Mucosa of stomach (tissue), 1 donor: ENCODE measurements at regions not wholly inside any gene's neighbourhood (a gene's known extent, or its start where the extent isn't known, plus 50 kb on each side); places are given as distances from the start of the nearest gene placed in this dataset.

ENCODE experiments used
- H3K27me3 ChIP-seq: one replicate; pipeline ENCODE4 v1.7.0; 2013; ENCODE audit warnings: mild to moderate bottlenecking, low read length; ENCODE audit not compliant: control insufficient read depth, insufficient read depth
- H3K36me3 ChIP-seq: one replicate; pipeline ENCODE4 v1.7.0; 2013; ENCODE audit warnings: low read length; ENCODE audit not compliant: control insufficient read depth, insufficient read depth
- H3K4me1 ChIP-seq: one replicate; pipeline ENCODE4 v1.7.0; 2013; ENCODE audit warnings: mild to moderate bottlenecking, low read length; ENCODE audit not compliant: control insufficient read depth, insufficient read depth
- H3K4me3 ChIP-seq: one replicate; pipeline ENCODE4 v1.7.0; 2013; ENCODE audit warnings: low read length
- H3K9ac ChIP-seq: one replicate; pipeline ENCODE4 v1.7.0; 2013; ENCODE audit warnings: mild to moderate bottlenecking, low read length, moderate library complexity
- H3K9me3 ChIP-seq: one replicate; pipeline ENCODE4 v1.7.0; 2013; ENCODE audit warnings: mild to moderate bottlenecking, low read length, moderate library complexity; ENCODE audit not compliant: control insufficient read depth
- donor health status: Pancreatic carcinoma.

DNA sequence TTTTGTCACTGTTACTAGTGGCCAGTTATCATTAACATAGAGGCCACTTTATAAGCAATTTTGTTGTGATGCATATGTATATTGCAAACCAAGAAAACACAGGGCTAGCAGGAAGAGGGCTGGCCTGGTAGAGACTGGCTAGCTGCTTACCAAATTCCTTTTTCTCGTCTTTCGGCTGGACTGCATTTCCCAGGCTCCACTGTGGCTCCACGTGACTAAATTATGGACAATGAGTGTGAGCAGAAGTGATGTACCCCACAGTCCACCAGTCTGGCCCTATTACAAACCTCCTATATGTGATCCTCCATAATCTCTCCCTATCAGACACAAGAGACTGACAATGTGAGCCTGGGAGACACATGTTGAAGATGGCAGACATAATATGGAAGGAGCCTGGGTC is 257.0 kb downstream of the MFSD1 start:
- H3K9me3 ChIP-seq = no peaks in the 10 kb centered on the region
- H3K36me3 ChIP-seq = no peaks in the 10 kb centered on the region
- no peaks in the 10 kb centered on the region for H3K4me1 ChIP-seq
- no peak overlapping the region for H3K4me3 ChIP-seq
- no peaks in the 10 kb centered on the region for H3K27me3 ChIP-seq
- no peak overlapping the region for H3K9ac ChIP-seq

DNA sequence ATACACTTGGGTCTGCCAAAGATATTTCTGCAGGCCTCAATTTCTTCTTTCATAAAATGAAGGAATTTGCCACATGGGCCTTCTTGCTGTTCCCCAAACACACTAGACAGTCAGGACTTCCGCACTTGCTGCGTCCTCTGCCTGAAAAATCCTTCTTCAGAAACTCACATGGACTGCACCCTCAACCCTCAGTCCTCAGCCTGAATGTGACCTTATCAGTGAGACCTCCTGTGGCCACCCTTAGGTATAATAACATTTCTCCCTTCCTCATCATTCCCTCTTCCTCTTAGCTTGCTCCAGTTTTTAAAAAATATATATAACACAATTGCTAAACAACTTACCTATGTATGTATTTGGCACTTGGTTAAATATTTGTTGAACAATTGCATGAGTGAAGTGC is 257.5 kb downstream of the MFSD1 start:
- H3K36me3 ChIP-seq = no peaks in the 10 kb centered on the region

GRCh38 chr3:159062734-159063410 is 261.0 kb downstream of the MFSD1 start:
- no peaks in the 10 kb centered on the region for H3K9me3 ChIP-seq
- no peaks in the 10 kb centered on the region for H3K36me3 ChIP-seq
- no peak overlapping the region for H3K4me3 ChIP-seq
- no peaks in the 10 kb centered on the region for H3K27me3 ChIP-seq
- no peak overlapping the region for H3K9ac ChIP-seq
- no peaks in the 10 kb centered on the region for H3K4me1 ChIP-seq

More for the DNA sequence above, 257.5 kb downstream of the MFSD1 start:
- Histone ChIP-seq H3K9me3 (no peaks in the 10 kb centered on the region), H3K4me1 (no peaks in the 10 kb centered on the region), H3K9ac (no peak overlapping the region), H3K4me3 (no peak overlapping the region), H3K27me3 (no peaks in the 10 kb centered on the region)

GRCh38 chr3:159069091-159069490 is 267.2 kb downstream of the MFSD1 start, which contains the start of gene IQCJ:
Gene IQCJ (plus strand): TSS chr3:159069319.
- H3K4me1 ChIP-seq = no peaks in the 10 kb centered on the region
- no peak within 1 kb of the TSS for H3K9ac ChIP-seq
- no peaks in the 10 kb centered on the region for H3K36me3 ChIP-seq
- H3K4me3 ChIP-seq = no peak within 1 kb of the TSS
- no peaks in the 10 kb centered on the region for H3K9me3 ChIP-seq
- H3K27me3 ChIP-seq = no peaks in the 10 kb centered on the region

DNA sequence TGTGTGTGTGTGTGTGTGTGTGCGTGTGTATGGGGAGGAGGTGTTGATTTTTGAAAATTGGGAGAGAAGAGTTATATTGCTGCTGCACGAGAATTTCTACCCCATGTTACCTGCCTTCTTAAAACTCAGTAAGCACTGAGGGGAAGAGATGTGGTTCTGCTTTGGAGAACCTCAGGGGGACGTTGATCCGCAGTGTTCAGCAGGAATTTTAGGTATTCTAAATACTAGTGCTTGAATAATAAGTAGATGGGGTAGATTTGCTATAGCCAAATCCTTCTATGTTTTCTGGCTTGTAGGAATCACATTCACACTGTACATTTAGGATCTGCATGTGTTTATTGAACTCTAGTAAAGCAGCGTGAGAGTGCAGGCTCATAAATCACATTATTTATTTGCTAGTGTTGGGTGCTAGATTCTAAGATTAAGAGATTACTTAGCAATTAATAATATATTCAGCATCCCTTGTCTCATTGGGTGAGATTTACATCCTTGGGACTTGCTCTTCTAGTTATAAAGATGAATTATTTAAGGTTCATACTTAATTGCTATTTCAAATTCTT is 268.1 kb downstream of the MFSD1 start:
- no peak overlapping the region for H3K4me3 ChIP-seq
- no peak overlapping the region for H3K9ac ChIP-seq
- no peaks in the 10 kb centered on the region for H3K36me3 ChIP-seq
- no peaks in the 10 kb centered on the region for H3K9me3 ChIP-seq
- H3K27me3 ChIP-seq = no peaks in the 10 kb centered on the region
- no peaks in the 10 kb centered on the region for H3K4me1 ChIP-seq

GRCh38 chr3:159074756-159075701 is 273.2 kb downstream of the MFSD1 start:
- H3K9me3 ChIP-seq = no peaks in the 10 kb centered on the region
- H3K36me3 ChIP-seq = no peaks in the 10 kb centered on the region
- no peaks in the 10 kb centered on the region for H3K4me1 ChIP-seq
- H3K4me3 ChIP-seq = no peak overlapping the region
- H3K9ac ChIP-seq = no peak overlapping the region
- no peaks in the 10 kb centered on the region for H3K27me3 ChIP-seq

GRCh38 chr3:159077860-159078259 is 276.0 kb downstream of the MFSD1 start:
- Histone ChIP-seq H3K9ac (no peak overlapping the region), H3K27me3 (no peaks in the 10 kb centered on the region), H3K9me3 (no peaks in the 10 kb centered on the region), H3K4me1 (no peaks in the 10 kb centered on the region), H3K4me3 (no peak overlapping the region), H3K36me3 (no peaks in the 10 kb centered on the region)

- H3K4me3 ChIP-seq = no peak overlapping the region
- H3K4me1 ChIP-seq = no peaks in the 10 kb centered on the region
- no peak overlapping the region for H3K9ac ChIP-seq
- no peaks in the 10 kb centered on the region for H3K27me3 ChIP-seq
- H3K36me3 ChIP-seq = no peaks in the 10 kb centered on the region
- H3K9me3 ChIP-seq = no peaks in the 10 kb centered on the region
Observed at GRCh38 chr3:159080256-159080655, 278.4 kb downstream of the MFSD1 start.

DNA sequence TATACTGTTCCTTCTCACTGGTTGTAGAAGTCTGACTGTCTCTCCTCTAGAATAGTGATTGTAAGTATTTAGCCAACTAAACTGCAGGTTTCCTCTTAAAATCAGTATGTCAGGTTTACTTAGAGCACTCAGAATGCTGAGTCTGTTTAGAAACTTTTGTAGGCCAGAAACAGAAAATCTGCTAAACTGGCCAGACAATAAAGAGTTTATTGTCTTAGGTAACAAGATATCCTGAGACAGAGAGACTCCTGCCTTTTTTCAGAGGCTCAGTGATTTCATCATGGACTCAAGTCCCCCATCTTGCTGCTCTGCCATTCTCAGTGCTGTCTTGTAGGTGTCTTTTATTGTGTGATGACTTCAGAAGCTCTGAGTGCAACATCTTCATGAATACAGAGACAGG is 279.0 kb downstream of the MFSD1 start:
- Histone ChIP-seq H3K4me3 (no peak overlapping the region), H3K36me3 (no peaks in the 10 kb centered on the region), H3K27me3 (no peaks in the 10 kb centered on the region), H3K9ac (no peak overlapping the region), H3K4me1 (no peaks in the 10 kb centered on the region), H3K9me3 (no peaks in the 10 kb centered on the region)

GRCh38 chr3:159082519-159082918 is 280.7 kb downstream of the MFSD1 start:
- H3K36me3 ChIP-seq = no peaks in the 10 kb centered on the region
- H3K4me1 ChIP-seq = no peaks in the 10 kb centered on the region
- no peaks in the 10 kb centered on the region for H3K9me3 ChIP-seq

DNA sequence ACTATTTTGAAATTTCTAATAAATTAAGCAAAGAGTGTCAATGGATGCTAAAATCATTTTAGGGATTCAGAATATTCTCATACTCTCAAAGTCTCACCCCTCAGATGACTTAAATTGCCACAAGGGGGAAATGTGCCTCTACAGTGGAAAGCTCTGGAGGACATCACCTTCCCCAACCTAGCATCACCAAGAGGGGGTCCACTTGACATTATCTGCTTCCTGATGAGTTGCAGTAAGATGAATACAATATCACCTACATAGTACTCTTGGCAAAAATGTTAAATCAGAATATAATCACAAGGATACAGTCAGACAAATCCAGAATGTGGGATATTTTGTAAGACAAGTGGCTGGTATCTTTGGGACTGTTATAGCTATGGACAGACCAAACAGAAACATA is 290.1 kb downstream of the MFSD1 start:
- no peaks in the 10 kb centered on the region for H3K9me3 ChIP-seq
- H3K4me3 ChIP-seq = no peak overlapping the region
- H3K27me3 ChIP-seq = no peaks in the 10 kb centered on the region
- no peaks in the 10 kb centered on the region for H3K36me3 ChIP-seq
- H3K4me1 ChIP-seq = no peaks in the 10 kb centered on the region
- H3K9ac ChIP-seq = no peak overlapping the region

More at GRCh38 chr3:159082519-159082918, 280.7 kb downstream of the MFSD1 start:
- Histone ChIP-seq H3K9ac (no peak overlapping the region), H3K4me3 (no peak overlapping the region), H3K27me3 (no peaks in the 10 kb centered on the region)

DNA sequence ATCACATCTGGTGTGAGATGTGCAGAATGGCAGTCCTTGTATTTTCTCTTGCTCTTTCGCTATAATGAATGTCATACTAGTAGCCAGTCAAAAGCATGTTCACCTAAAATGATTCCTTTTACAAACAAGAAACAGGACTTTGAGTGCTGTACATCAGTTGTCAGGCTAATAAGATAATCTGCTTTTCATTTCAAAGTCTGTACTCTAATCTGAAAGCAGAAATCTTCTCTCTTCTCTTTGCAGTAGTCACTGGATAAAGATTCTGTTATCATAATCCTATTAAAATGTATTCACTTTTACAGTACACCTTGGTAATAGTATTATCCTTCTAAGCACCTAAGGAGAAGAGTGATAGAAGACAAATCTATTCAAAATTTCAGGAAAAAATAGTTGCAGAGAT is 300.1 kb downstream of the MFSD1 start:
- Histone ChIP-seq H3K27me3 (no peaks in the 10 kb centered on the region), H3K4me3 (no peak overlapping the region), H3K36me3 (no peaks in the 10 kb centered on the region), H3K4me1 (no peaks in the 10 kb centered on the region), H3K9me3 (no peaks in the 10 kb centered on the region), H3K9ac (no peak overlapping the region)
